RPMI8226 (cell line): ENCODE measurements at regions not wholly inside any gene's neighbourhood (a gene's known extent, or its start where the extent isn't known, plus 50 kb on each side); places are given as distances from the start of the nearest gene placed in this dataset.

ENCODE experiments used
- DNase-seq: peaks from one replicate; pipeline ENCODE4 v3.0.0-alpha.2; 2015

GRCh38 chr2:37870829-37871228, 54.3 kb upstream of the RMDN2 start:
- no peak for DNase-seq

GRCh38 chr2:37871456-37872191, 53.5 kb upstream of the RMDN2 start:
- no peak for DNase-seq

GRCh38 chr2:37872192-37872750, 52.8 kb upstream of the RMDN2 start:
- no peak for DNase-seq

- DNase-seq: no peak
Measured at GRCh38 chr2:37873229-37873628, 51.9 kb upstream of the RMDN2 start.

GRCh38 chr2:37873749-37874330, 51.2 kb upstream of the RMDN2 start:
- no peak for DNase-seq

GRCh38 chr2:37874470-37874869, 50.6 kb upstream of the RMDN2 start:
- no peak for DNase-seq
